H54 (cell line): ENCODE measurements at regions not wholly inside any gene's neighbourhood (a gene's known extent, or its start where the extent isn't known, plus 50 kb on each side); places are given as distances from the start of the nearest gene placed in this dataset.

Experiments used
- DNase-seq: peaks from one replicate; pipeline ENCODE4 v3.0.0; 2011; ENCODE audit warnings: low spot score, mixed read lengths; ENCODE audit not compliant: insufficient read length
- FAIRE-seq: peaks from 3 replicates; lab custom pipeline; 2011; peaks lifted over from hg19 to GRCh38; lab: Jason Lieb, UNC
- POLR2A ChIP-seq: IDR thresholded peaks from 2 replicates; pipeline ENCODE4 v1.6.1; 2011; ENCODE audit warnings: low read depth, mild to moderate bottlenecking, low read length

- TF ChIP-seq POLR2A: no peak
- FAIRE-seq: no peak
- DNase-seq: no peak
Measured at GRCh38 chr2:182621191-182621590, 94.9 kb upstream of the DNAJC10 start.

GRCh38 chr2:182621810-182622209, 94.2 kb upstream of the DNAJC10 start:
- FAIRE-seq (no peak), DNase-seq (no peak)
- TF ChIP-seq POLR2A: no peak

GRCh38 chr2:182622231-182622630, 93.8 kb upstream of the DNAJC10 start:
- DNase-seq: no peak

GRCh38 chr2:182625814-182626213, 90.2 kb upstream of the DNAJC10 start:
- TF ChIP-seq POLR2A: no peak
- DNase-seq: no peak
- FAIRE-seq: peak; percentile 68

More at GRCh38 chr2:182622231-182622630, 93.8 kb upstream of the DNAJC10 start:
- no peak for FAIRE-seq
- no peak for TF ChIP-seq POLR2A

- no peak for DNase-seq
- FAIRE-seq: no peak
- TF ChIP-seq POLR2A: no peak
Measured at GRCh38 chr2:182628916-182629315, 87.1 kb upstream of the DNAJC10 start.

- no peak for TF ChIP-seq POLR2A
- no peak for FAIRE-seq
- DNase-seq: no peak
Measured at GRCh38 chr2:182630207-182630606, 85.8 kb upstream of the DNAJC10 start.

- DNase-seq: no peak
- TF ChIP-seq POLR2A: no peak
- no peak for FAIRE-seq
Measured at GRCh38 chr2:182631299-182631698, 84.8 kb upstream of the DNAJC10 start.

GRCh38 chr2:182634386-182634785, 81.7 kb upstream of the DNAJC10 start:
- FAIRE-seq (no peak), DNase-seq (no peak)
- no peak for TF ChIP-seq POLR2A

- peak; percentile 11 for FAIRE-seq
- no peak for TF ChIP-seq POLR2A
- no peak for DNase-seq
Measured at GRCh38 chr2:182636699-182637098, 79.4 kb upstream of the DNAJC10 start.

GRCh38 chr2:182638667-182639066, 77.4 kb upstream of the DNAJC10 start:
- TF ChIP-seq POLR2A: no peak
- FAIRE-seq (no peak), DNase-seq (no peak)

- no peak for DNase-seq
- FAIRE-seq: no peak
- no peak for TF ChIP-seq POLR2A
Measured at GRCh38 chr2:182639971-182640370, 76.1 kb upstream of the DNAJC10 start.

- FAIRE-seq (peak; percentile 86), DNase-seq (peak; percentile 33)
- no peak for TF ChIP-seq POLR2A
Measured at GRCh38 chr2:182642328-182642727, 73.7 kb upstream of the DNAJC10 start.

GRCh38 chr2:182646763-182647498, 69.1 kb upstream of the DNAJC10 start:
- FAIRE-seq (no peak), DNase-seq (no peak)
- TF ChIP-seq POLR2A: no peak

GRCh38 chr2:182647499-182647787, 68.6 kb upstream of the DNAJC10 start:
- no peak for TF ChIP-seq POLR2A
- DNase-seq: no peak
- no peak for FAIRE-seq

GRCh38 chr2:182649316-182649715, 66.7 kb upstream of the DNAJC10 start:
- FAIRE-seq (peak; percentile 93), DNase-seq (no peak)
- no peak for TF ChIP-seq POLR2A
